Muscle of leg (tissue), 3 donors: ENCODE measurements at regions not wholly inside any gene's neighbourhood (a gene's known extent, or its start where the extent isn't known, plus 50 kb on each side); places are given as distances from the start of the nearest gene placed in this dataset.
"Not testable (repeated sequence)": the region's sequence is repeated elsewhere in the genome, so short reads cannot be mapped to it uniquely, and the experiment has no call there.

Source experiments
- DNase-seq: peaks from one replicate; pipeline ENCODE4 v3.0.0; 2013
- H3K27ac ChIP-seq: one replicate; pipeline ENCODE4 v1.5.1; 2013; ENCODE audit warnings: mild to moderate bottlenecking, low read length, control low read depth
- H3K27me3 ChIP-seq: one replicate; pipeline ENCODE4 v1.6.1; 2013; ENCODE audit warnings: low read length; ENCODE audit not compliant: control insufficient read depth, insufficient read depth
- H3K36me3 ChIP-seq: one replicate; pipeline ENCODE4 v1.6.1; 2013; ENCODE audit warnings: low read length; ENCODE audit not compliant: control insufficient read depth, insufficient read depth
- H3K4me1 ChIP-seq: one replicate; pipeline ENCODE4 v1.6.1; 2013; ENCODE audit warnings: low read length; ENCODE audit not compliant: control insufficient read depth, insufficient read depth
- H3K4me3 ChIP-seq: one replicate; pipeline ENCODE4 v1.5.1; 2013; ENCODE audit warnings: low read length, control low read depth
- H3K9me3 ChIP-seq: replicated peaks from 2 replicates; pipeline ENCODE4 v1.6.1; 2013; ENCODE audit warnings: low read depth, low read length; ENCODE audit not compliant: control insufficient read depth
- WGBS: methylation state at CpG from one replicate; pipeline ENCODE4 v1.1.5; 2013; ENCODE audit warnings: missing lambda C conversion rate; ENCODE audit not compliant: insufficient coverage; 5-methylcytosine and 5-hydroxymethylcytosine counted together

DNA sequence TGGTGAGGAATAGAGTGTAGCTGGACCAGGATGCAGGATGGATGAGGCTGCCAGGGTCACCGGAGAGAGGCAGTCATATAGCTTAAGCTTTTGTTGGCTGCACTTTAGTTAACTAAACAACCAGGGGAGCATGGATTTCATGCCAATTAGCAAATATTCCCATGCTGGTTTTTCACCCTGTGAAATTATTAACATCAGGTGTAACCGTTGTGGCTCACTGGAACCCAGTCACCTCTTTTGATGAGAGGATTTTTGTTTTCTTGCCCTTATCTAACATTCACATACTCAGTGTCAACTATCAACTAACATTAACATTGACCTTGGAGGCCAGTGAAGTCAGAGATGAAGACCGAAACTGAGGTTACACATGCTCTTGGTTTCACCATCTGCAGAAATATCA is 97.2 kb upstream of the BASP1 start:
- no CpG with 5 or more reads among the region's 3 CpGs for WGBS
- Histone ChIP-seq H3K27ac (no peak overlapping the region), H3K27me3 (no peaks in the 10 kb centered on the region), H3K9me3 (no peaks in the 10 kb centered on the region), H3K4me1 (peaks cover 2% of the 10 kb centered on the region), H3K36me3 (no peaks in the 10 kb centered on the region), H3K4me3 (no peak overlapping the region)
- DNase-seq, result no peak

- H3K36me3 ChIP-seq, result no peaks in the 10 kb centered on the region
- peaks cover 2% of the 10 kb centered on the region for H3K4me1 ChIP-seq
- H3K27ac ChIP-seq, result no peak overlapping the region
- H3K4me3 ChIP-seq, result no peak overlapping the region
- no peak for DNase-seq
- no peaks in the 10 kb centered on the region for H3K27me3 ChIP-seq
- 100% methylated on average over 2 of the region's 3 CpGs for WGBS
- no peaks in the 10 kb centered on the region for H3K9me3 ChIP-seq
Observed at GRCh38 chr5:17121776-17122175, 95.7 kb upstream of the BASP1 start.

- H3K27ac ChIP-seq, result no peak overlapping the region
- H3K4me3 ChIP-seq, result no peak overlapping the region
- no peaks in the 10 kb centered on the region for H3K27me3 ChIP-seq
- no peaks in the 10 kb centered on the region for H3K9me3 ChIP-seq
- H3K36me3 ChIP-seq, result no peaks in the 10 kb centered on the region
- no peak for DNase-seq
- 92% methylated on average over 2 of the region's 5 CpGs for WGBS
- H3K4me1 ChIP-seq, result peaks cover 2% of the 10 kb centered on the region
Observed at GRCh38 chr5:17123010-17123409, 94.4 kb upstream of the BASP1 start.

DNA sequence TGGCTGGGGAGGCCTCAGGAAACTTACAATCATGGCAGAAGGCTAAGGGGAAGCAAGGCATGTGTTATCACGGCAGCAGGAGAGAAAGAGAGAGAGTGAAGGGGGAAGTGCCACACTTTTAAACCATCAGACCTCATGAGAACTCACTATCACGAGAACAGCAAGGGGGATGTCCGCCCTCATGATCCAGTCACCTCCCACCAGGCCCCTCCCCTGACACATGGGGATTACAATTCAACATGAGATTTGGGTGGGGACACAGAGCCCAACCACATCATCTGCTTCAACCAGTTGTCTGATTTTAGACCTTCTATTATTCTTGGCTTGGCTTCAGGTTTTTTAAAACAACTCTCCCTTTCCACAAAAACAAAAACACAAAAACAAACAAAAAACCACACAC is 93.7 kb upstream of the BASP1 start:
- H3K27me3 ChIP-seq, H3K4me1 ChIP-seq, H3K4me3 ChIP-seq, H3K36me3 ChIP-seq, H3K9me3 ChIP-seq, H3K27ac ChIP-seq: not testable (repeated sequence)
- DNase-seq, result peak; percentile 43
- whole genome bisulfite sequencing, result no CpG with 5 or more reads among the region's 3 CpGs

DNA sequence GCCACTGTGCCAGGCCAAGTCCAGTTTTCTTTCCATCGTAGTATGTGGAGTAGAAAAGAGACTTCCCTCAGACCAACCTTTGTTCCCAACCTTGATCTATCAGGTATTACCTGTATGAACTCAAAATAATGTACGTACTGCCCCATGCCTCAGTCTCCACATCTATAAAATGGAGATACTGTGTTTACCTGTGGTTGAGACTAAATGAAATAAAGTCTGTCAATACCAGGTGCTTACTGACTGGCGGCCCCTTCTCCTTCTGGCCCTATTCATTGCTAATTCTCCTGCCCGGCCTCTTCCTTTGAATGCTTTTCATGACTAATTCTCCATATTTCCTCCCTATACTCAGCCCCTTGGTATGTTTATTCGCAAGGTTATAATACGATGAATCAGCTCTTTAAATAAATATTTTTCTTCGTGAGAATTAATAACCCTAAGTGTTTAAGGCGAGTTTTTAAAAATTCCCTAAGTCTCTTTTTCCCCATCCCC is 89.6 kb upstream of the BASP1 start:
- Histone ChIP-seq H3K27ac (no peak overlapping the region), H3K27me3 (no peaks in the 10 kb centered on the region), H3K4me3 (no peak overlapping the region), H3K9me3 (no peaks in the 10 kb centered on the region), H3K36me3 (no peaks in the 10 kb centered on the region), H3K4me1 (peaks cover 7% of the 10 kb centered on the region)
- no peak for DNase-seq
- WGBS, result 83% methylated on average over 2 of the region's 8 CpGs

DNA sequence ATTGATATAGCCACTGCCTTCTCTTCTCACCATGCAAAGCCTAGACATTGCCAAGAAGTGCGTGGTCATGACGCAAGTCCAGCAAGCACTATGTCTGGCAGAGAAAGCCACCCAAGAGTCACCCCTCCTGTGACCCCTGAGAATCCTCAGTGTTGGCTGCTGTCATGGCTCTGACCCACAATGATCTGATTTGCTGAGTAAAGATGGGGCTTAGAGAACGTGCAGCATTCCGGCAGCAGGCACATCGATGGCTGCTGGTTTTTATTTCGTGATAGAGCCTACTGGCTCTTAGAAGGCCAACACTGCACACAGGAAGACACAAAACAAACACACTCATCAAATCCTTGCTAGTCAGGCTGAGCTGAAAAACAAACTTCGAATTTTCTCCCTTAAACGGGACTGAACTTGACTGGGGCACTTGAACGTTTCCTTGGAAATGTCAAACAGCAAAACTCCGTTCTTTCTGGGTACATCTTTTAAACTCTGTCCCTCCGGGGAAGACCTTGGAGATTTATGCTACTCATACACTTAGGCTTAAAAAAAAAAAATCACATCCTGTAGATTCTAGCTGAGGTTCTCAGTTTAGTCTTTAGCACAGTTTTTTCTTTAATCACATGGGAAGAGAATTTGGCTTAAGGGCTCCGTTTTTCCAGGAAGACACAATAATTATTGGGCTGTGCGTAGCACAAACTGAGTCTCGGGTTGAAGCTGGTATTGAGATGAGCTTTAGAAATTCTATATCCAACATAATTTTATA is 88.2 kb upstream of the BASP1 start:
- Histone ChIP-seq H3K27ac (peak overlapping the region; percentile 35), H3K27me3 (no peaks in the 10 kb centered on the region), H3K4me1 (peaks cover 5% of the 10 kb centered on the region), H3K36me3 (no peaks in the 10 kb centered on the region), H3K4me3 (no peak overlapping the region), H3K9me3 (no peaks in the 10 kb centered on the region)
- peak; percentile 59 for DNase-seq
- WGBS, result 46% methylated on average over 8 of the region's 14 CpGs

GRCh38 chr5:17130302-17130701 is 87.1 kb upstream of the BASP1 start:
- H3K27me3 ChIP-seq, H3K4me1 ChIP-seq, DNase-seq, H3K9me3 ChIP-seq, H3K27ac ChIP-seq, H3K4me3 ChIP-seq, H3K36me3 ChIP-seq: not testable (repeated sequence)
- WGBS, result 89% methylated on average over 6 of the region's 9 CpGs

GRCh38 chr5:17132444-17133083 is 84.9 kb upstream of the BASP1 start:
- Histone ChIP-seq H3K4me1 (peaks cover 5% of the 10 kb centered on the region), H3K4me3 (no peak overlapping the region), H3K27me3 (no peaks in the 10 kb centered on the region), H3K36me3 (no peaks in the 10 kb centered on the region), H3K27ac (no peak overlapping the region), H3K9me3 (no peaks in the 10 kb centered on the region)
- DNase-seq, result peak; percentile 55
- 100% methylated on average over 1 of the region's 4 CpGs for WGBS

- Histone ChIP-seq H3K27ac (no peak overlapping the region), H3K4me1 (no peaks in the 10 kb centered on the region), H3K27me3 (no peaks in the 10 kb centered on the region), H3K4me3 (no peak overlapping the region), H3K36me3 (no peaks in the 10 kb centered on the region), H3K9me3 (no peaks in the 10 kb centered on the region)
- no CpG with 5 or more reads among the region's 3 CpGs for WGBS
- no peak for DNase-seq
Observed at GRCh38 chr5:17135050-17135449, 82.4 kb upstream of the BASP1 start.

- WGBS, result 20% methylated on average over 3 of the region's 7 CpGs
- DNase-seq, result peak; percentile 43
- Histone ChIP-seq H3K4me1 (peaks cover 2% of the 10 kb centered on the region), H3K36me3 (no peaks in the 10 kb centered on the region), H3K27me3 (no peaks in the 10 kb centered on the region), H3K4me3 (no peak overlapping the region), H3K9me3 (no peaks in the 10 kb centered on the region), H3K27ac (no peak overlapping the region)
Observed at GRCh38 chr5:17143335-17143734, 74.1 kb upstream of the BASP1 start.
